ENCODE measurements at regions not wholly inside any gene's neighbourhood (a gene's known extent, or its start where the extent isn't known, plus 50 kb on each side); places are given as distances from the start of the nearest gene placed in this dataset.

GRCh38 chrX:95382799-95383198 is 1301.8 kb upstream of the DIAPH2 start (continued):
- TF ChIP-seq REST (IDR thresholded peaks at IDR 0.05): no peak
- TF ChIP-seq NR2F2 (IDR thresholded peaks at IDR 0.05): no peak
- TF ChIP-seq TAF1 (conservative IDR thresholded peaks at IDR 0.05): no peak

GRCh38 chrX:95383778-95384177 is 1300.9 kb upstream of the DIAPH2 start:
- Histone ChIP-seq H3K4me3 (ENCODE audit: low read depth in 1 of 3, low read length in 3 of 3) (no peak overlapping the region), H3K27me3 (ENCODE audit: control insufficient read depth in 4 of 4, insufficient read depth in 4 of 4, low read length in 3 of 4) (no peaks in the 10 kb centered on the region), H3K9ac (ENCODE audit: low read depth in 1 of 2, low read length in 2 of 2) (no peak overlapping the region), H3K27ac (ENCODE audit: low read depth in 1 of 2, low read length in 2 of 2) (no peak overlapping the region), H3K9me3 (ENCODE audit: control insufficient read depth in 4 of 4, low read length in 3 of 4) (no peaks in the 10 kb centered on the region), H3K4me1 (ENCODE audit: control insufficient read depth in 4 of 4, insufficient read depth in 4 of 4, low read length in 3 of 4) (no peaks in the 10 kb centered on the region), H3K36me3 (ENCODE audit: control insufficient read depth in 4 of 4, insufficient read depth in 3 of 4, low read depth in 1 of 4, low read length in 3 of 4) (no peaks in the 10 kb centered on the region)
- whole genome bisulfite sequencing: 75% methylated on average over 2 of the region's 2 CpGs
- DNase-seq (ENCODE audit: low spot score): no peak
- TF ChIP-seq ZBTB33 (IDR thresholded peaks at IDR 0.05): no peak
- TF ChIP-seq CTCF (IDR thresholded peaks at IDR 0.05; ENCODE audit: low read depth, low read length, missing input control): no peak
- TF ChIP-seq FOXA2 (IDR thresholded peaks at IDR 0.05): no peak
- no peak for TF ChIP-seq HNF4G (IDR thresholded peaks at IDR 0.05)
- no peak for TF ChIP-seq RAD21 (IDR thresholded peaks at IDR 0.05)
- no peak for TF ChIP-seq MAX (IDR thresholded peaks at IDR 0.05)
- TF ChIP-seq HNF4A (conservative IDR thresholded peaks at IDR 0.05): no peak
- no peak for TF ChIP-seq SP1 (IDR thresholded peaks at IDR 0.05)
- TF ChIP-seq JUND (IDR thresholded peaks at IDR 0.05): no peak
- TF ChIP-seq GABPA (IDR thresholded peaks at IDR 0.05 in 1 of 2, conservative IDR thresholded peaks at IDR 0.05 in 1 of 2): no peak
- no peak for TF ChIP-seq REST (IDR thresholded peaks at IDR 0.05)
- no peak for TF ChIP-seq NR2F2 (IDR thresholded peaks at IDR 0.05)
- no peak for TF ChIP-seq YY1 (IDR thresholded peaks at IDR 0.05)
- no peak for TF ChIP-seq FOXA1 (IDR thresholded peaks at IDR 0.05)
